ENCODE measurements at regions not wholly inside any gene's neighbourhood (a gene's known extent, or its start where the extent isn't known, plus 50 kb on each side); places are given as distances from the start of the nearest gene placed in this dataset.
A peak's percentile ranks its signal among the peaks of the same experiment; 100 is the strongest.
"Not testable (repeated sequence)": the region's sequence is repeated elsewhere in the genome, so short reads cannot be mapped to it uniquely, and the experiment has no call there.

GRCh38 chr5:99019254-99019653 lies 90.4 kb upstream of the CHD1 start:
- H3K4me3 ChIP-seq (ENCODE audit: low read depth, low read length), result no peak overlapping the region
- H3K79me1 ChIP-seq (ENCODE audit: low read length), result no peaks in the 10 kb centered on the region
- H3K18ac ChIP-seq (ENCODE audit: low read length), result no peak overlapping the region
- no peak overlapping the region for H3K9ac ChIP-seq (ENCODE audit: low read length)
- no peak overlapping the region for H2BK5ac ChIP-seq (ENCODE audit: low read depth, low read length, poor library complexity)
- H3K36me3 ChIP-seq (ENCODE audit: control insufficient read depth in 1 of 2, insufficient read depth in 2 of 2, low read length in 2 of 2), result no peaks in the 10 kb centered on the region
- H3K79me2 ChIP-seq (ENCODE audit: control insufficient read depth, insufficient read depth, low read length, poor library complexity), result no peaks in the 10 kb centered on the region
- no CpG with 5 or more reads among the region's 6 CpGs for WGBS (ENCODE audit: extremely low coverage, insufficient coverage, insufficient read length)
- H3K14ac ChIP-seq (ENCODE audit: low read length), result no peak overlapping the region
- no peak overlapping the region for H2AFZ ChIP-seq (ENCODE audit: insufficient read depth, low read length, poor library complexity)
- no peak overlapping the region for H4K91ac ChIP-seq (ENCODE audit: low read depth, low read length)
- H2BK120ac ChIP-seq (ENCODE audit: insufficient read depth, low read length, poor library complexity), result no peak overlapping the region
- no peak overlapping the region for H2BK12ac ChIP-seq (ENCODE audit: low read length)
- H3K23ac ChIP-seq (ENCODE audit: low read length), result no peak overlapping the region
- H3K4ac ChIP-seq (ENCODE audit: low read depth, low read length), result no peak overlapping the region
- H4K12ac ChIP-seq (ENCODE audit: low read depth, low read length), result no peak overlapping the region
- peak; percentile 19 to 67 for DNase-seq
- H3K4me1 ChIP-seq (ENCODE audit: control insufficient read depth in 1 of 2, insufficient read depth in 2 of 2, low read length in 2 of 2), result peaks cover 3 to 6% of the 10 kb centered on the region in 2 experiments
- H2AK5ac ChIP-seq (ENCODE audit: low read length), result no peak overlapping the region
- H3K27ac ChIP-seq (ENCODE audit: low read depth, low read length), result no peak overlapping the region
- no peaks in the 10 kb centered on the region for H3K27me3 ChIP-seq (ENCODE audit: insufficient read depth, low read length)
- no peak overlapping the region for H4K8ac ChIP-seq (ENCODE audit: low read depth, low read length)
- no peak overlapping the region for H3K4me2 ChIP-seq (ENCODE audit: low read length)
- peaks cover 2% of the 10 kb centered on the region for H3K9me3 ChIP-seq (ENCODE audit: insufficient read depth, low read depth, low read length)

- DNase-seq, result no peak
- no peak overlapping the region for H2BK5ac ChIP-seq (ENCODE audit: low read depth, low read length, poor library complexity)
- no peaks in the 10 kb centered on the region for H3K27me3 ChIP-seq (ENCODE audit: insufficient read depth, low read length)
- no peak overlapping the region for H2BK120ac ChIP-seq (ENCODE audit: insufficient read depth, low read length, poor library complexity)
- H3K14ac ChIP-seq (ENCODE audit: low read length), result no peak overlapping the region
- H4K91ac ChIP-seq (ENCODE audit: low read depth, low read length), result no peak overlapping the region
- H2AK5ac ChIP-seq (ENCODE audit: low read length), result no peak overlapping the region
- no peak overlapping the region for H4K8ac ChIP-seq (ENCODE audit: low read depth, low read length)
- H3K27ac ChIP-seq (ENCODE audit: low read depth, low read length), result no peak overlapping the region
- H3K4me2 ChIP-seq (ENCODE audit: low read length), result no peak overlapping the region
- H3K4me3 ChIP-seq (ENCODE audit: low read depth, low read length), result no peak overlapping the region
- H3K4me1 ChIP-seq (ENCODE audit: control insufficient read depth in 1 of 2, insufficient read depth in 2 of 2, low read length in 2 of 2), result no peaks in the 10 kb centered on the region
- no peak overlapping the region for H3K23ac ChIP-seq (ENCODE audit: low read length)
- no peak overlapping the region for H3K4ac ChIP-seq (ENCODE audit: low read depth, low read length)
- H3K36me3 ChIP-seq (ENCODE audit: control insufficient read depth in 1 of 2, insufficient read depth in 2 of 2, low read length in 2 of 2), result no peaks in the 10 kb centered on the region
- H3K9ac ChIP-seq (ENCODE audit: low read length), result no peak overlapping the region
- no CpG with 5 or more reads among the region's 3 CpGs for WGBS (ENCODE audit: extremely low coverage, insufficient coverage, insufficient read length)
- no peaks in the 10 kb centered on the region for H3K79me2 ChIP-seq (ENCODE audit: control insufficient read depth, insufficient read depth, low read length, poor library complexity)
- no peak overlapping the region for H4K12ac ChIP-seq (ENCODE audit: low read depth, low read length)
- no peak overlapping the region for H2AFZ ChIP-seq (ENCODE audit: insufficient read depth, low read length, poor library complexity)
- no peak overlapping the region for H3K18ac ChIP-seq (ENCODE audit: low read length)
- no peak overlapping the region for H2BK12ac ChIP-seq (ENCODE audit: low read length)
- peaks cover 5% of the 10 kb centered on the region for H3K9me3 ChIP-seq (ENCODE audit: insufficient read depth, low read depth, low read length)
- no peaks in the 10 kb centered on the region for H3K79me1 ChIP-seq (ENCODE audit: low read length)
Observed at GRCh38 chr5:99010294-99010693, 81.5 kb upstream of the CHD1 start.

- H2BK120ac ChIP-seq (ENCODE audit: insufficient read depth, low read length, poor library complexity); H4K12ac ChIP-seq (ENCODE audit: low read depth, low read length); H3K4ac ChIP-seq (ENCODE audit: low read depth, low read length); H3K27me3 ChIP-seq (ENCODE audit: insufficient read depth, low read length); H3K23ac ChIP-seq (ENCODE audit: low read length); H2AK5ac ChIP-seq (ENCODE audit: low read length); H3K18ac ChIP-seq (ENCODE audit: low read length); H3K79me1 ChIP-seq (ENCODE audit: low read length); H4K8ac ChIP-seq (ENCODE audit: low read depth, low read length); H2AFZ ChIP-seq (ENCODE audit: insufficient read depth, low read length, poor library complexity); H2BK5ac ChIP-seq (ENCODE audit: low read depth, low read length, poor library complexity); DNase-seq; H3K36me3 ChIP-seq (ENCODE audit: control insufficient read depth in 1 of 2, insufficient read depth in 2 of 2, low read length in 2 of 2); H3K14ac ChIP-seq (ENCODE audit: low read length); H2BK12ac ChIP-seq (ENCODE audit: low read length); H3K27ac ChIP-seq (ENCODE audit: low read depth, low read length); H4K91ac ChIP-seq (ENCODE audit: low read depth, low read length); H3K4me3 ChIP-seq (ENCODE audit: low read depth, low read length); H3K9ac ChIP-seq (ENCODE audit: low read length); H3K4me1 ChIP-seq (ENCODE audit: control insufficient read depth in 1 of 2, insufficient read depth in 2 of 2, low read length in 2 of 2); H3K9me3 ChIP-seq (ENCODE audit: insufficient read depth, low read depth, low read length); H3K4me2 ChIP-seq (ENCODE audit: low read length); H3K79me2 ChIP-seq (ENCODE audit: control insufficient read depth, insufficient read depth, low read length, poor library complexity): not testable (repeated sequence)
- no CpG with 5 or more reads among the region's 2 CpGs for WGBS (ENCODE audit: extremely low coverage, insufficient coverage, insufficient read length)
Observed at GRCh38 chr5:99008009-99008408, 79.2 kb upstream of the CHD1 start.

- DNase-seq, result no peak
- WGBS (ENCODE audit: extremely low coverage, insufficient coverage, insufficient read length), result no CpG with 5 or more reads among the region's 1 CpG
- no peak overlapping the region for H3K4ac ChIP-seq (ENCODE audit: low read depth, low read length)
- no peak overlapping the region for H4K91ac ChIP-seq (ENCODE audit: low read depth, low read length)
- no peaks in the 10 kb centered on the region for H3K27me3 ChIP-seq (ENCODE audit: insufficient read depth, low read length)
- H3K79me1 ChIP-seq (ENCODE audit: low read length), result peaks cover 2% of the 10 kb centered on the region
- no peak overlapping the region for H2AK5ac ChIP-seq (ENCODE audit: low read length)
- no peaks in the 10 kb centered on the region for H3K4me1 ChIP-seq (ENCODE audit: control insufficient read depth in 1 of 2, insufficient read depth in 2 of 2, low read length in 2 of 2)
- H3K14ac ChIP-seq (ENCODE audit: low read length), result no peak overlapping the region
- H3K18ac ChIP-seq (ENCODE audit: low read length), result no peak overlapping the region
- peaks cover 5% of the 10 kb centered on the region for H3K9me3 ChIP-seq (ENCODE audit: insufficient read depth, low read depth, low read length)
- no peak overlapping the region for H4K12ac ChIP-seq (ENCODE audit: low read depth, low read length)
- H3K79me2 ChIP-seq (ENCODE audit: control insufficient read depth, insufficient read depth, low read length, poor library complexity), result no peaks in the 10 kb centered on the region
- H3K4me2 ChIP-seq (ENCODE audit: low read length), result no peak overlapping the region
- H2AFZ ChIP-seq (ENCODE audit: insufficient read depth, low read length, poor library complexity), result no peak overlapping the region
- H2BK12ac ChIP-seq (ENCODE audit: low read length), result no peak overlapping the region
- no peak overlapping the region for H2BK5ac ChIP-seq (ENCODE audit: low read depth, low read length, poor library complexity)
- H3K23ac ChIP-seq (ENCODE audit: low read length), result no peak overlapping the region
- no peaks in the 10 kb centered on the region for H3K36me3 ChIP-seq (ENCODE audit: control insufficient read depth in 1 of 2, insufficient read depth in 2 of 2, low read length in 2 of 2)
- no peak overlapping the region for H2BK120ac ChIP-seq (ENCODE audit: insufficient read depth, low read length, poor library complexity)
- H3K4me3 ChIP-seq (ENCODE audit: low read depth, low read length), result no peak overlapping the region
- no peak overlapping the region for H3K27ac ChIP-seq (ENCODE audit: low read depth, low read length)
- no peak overlapping the region for H4K8ac ChIP-seq (ENCODE audit: low read depth, low read length)
- no peak overlapping the region for H3K9ac ChIP-seq (ENCODE audit: low read length)
Observed at GRCh38 chr5:99005506-99005905, 76.7 kb upstream of the CHD1 start.
